ENCODE measurements at regions not wholly inside any gene's neighbourhood (a gene's known extent, or its start where the extent isn't known, plus 50 kb on each side); places are given as distances from the start of the nearest gene placed in this dataset.
A peak's percentile ranks its signal among the peaks of the same experiment; 100 is the strongest.
"Not testable (repeated sequence)": the region's sequence is repeated elsewhere in the genome, so short reads cannot be mapped to it uniquely, and the experiment has no call there.

- DNase-seq, result no peak
- in situ Hi-C loops (cut with HindIII; ENCODE audit: low pct_ligation_motif_present, low pct_unique_long_range_greater_than_20kb, low sequenced_read_pairs), result no loop called here
These were observed 225.3 kb upstream of the SULF2 start for GRCh38 chr20:48010623-48011022.

DNA sequence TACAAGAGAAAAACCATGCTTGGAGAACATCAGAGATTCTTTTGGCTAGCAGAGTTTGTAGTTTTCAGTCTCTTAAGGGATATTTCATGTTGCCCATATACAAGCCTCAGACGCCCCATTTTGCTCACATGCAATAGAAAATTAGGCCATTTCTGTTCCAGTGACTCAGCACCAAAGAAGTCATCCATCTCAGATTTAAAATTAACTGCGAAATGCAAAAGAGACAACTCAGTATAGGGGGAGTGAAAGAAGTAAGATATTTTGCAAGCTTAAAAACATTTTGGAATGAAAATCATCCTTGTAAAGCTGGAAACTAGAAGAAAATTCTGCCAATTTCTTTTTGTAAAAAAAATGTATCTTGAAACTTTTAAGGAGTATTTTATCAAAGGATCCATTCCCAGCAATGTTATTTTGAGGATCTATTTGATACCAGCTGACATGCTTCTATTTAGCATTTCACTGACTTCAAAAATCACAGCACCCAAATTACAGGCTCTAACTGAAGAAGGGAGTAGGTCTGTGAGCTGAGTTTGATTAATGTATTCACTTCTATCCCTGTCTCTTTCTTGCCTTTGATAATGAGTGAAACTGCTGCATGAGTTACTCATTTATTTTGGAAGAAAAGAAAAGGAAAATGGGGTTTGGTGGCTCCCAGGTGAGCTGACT is 223.7 kb upstream of the SULF2 start:
- in situ Hi-C loops (cut with HindIII; ENCODE audit: low pct_ligation_motif_present, low pct_unique_long_range_greater_than_20kb, low sequenced_read_pairs), result no loop called here
- no peak for DNase-seq

GRCh38 chr20:48007351-48007750 is 222.1 kb upstream of the SULF2 start:
- no peak for DNase-seq
- in situ Hi-C loops (cut with HindIII; ENCODE audit: low pct_ligation_motif_present, low pct_unique_long_range_greater_than_20kb, low sequenced_read_pairs), result no loop called here

- in situ Hi-C loops (cut with HindIII; ENCODE audit: low pct_ligation_motif_present, low pct_unique_long_range_greater_than_20kb, low sequenced_read_pairs), result no loop called here
These were observed 221.0 kb upstream of the SULF2 start for GRCh38 chr20:48006036-48006833.

GRCh38 chr20:48003021-48003420 is 217.7 kb upstream of the SULF2 start:
- no peak for DNase-seq
- in situ Hi-C loops (cut with HindIII; ENCODE audit: low pct_ligation_motif_present, low pct_unique_long_range_greater_than_20kb, low sequenced_read_pairs), result no loop called here

More at GRCh38 chr20:48006036-48006833, 221.0 kb upstream of the SULF2 start:
- no peak for DNase-seq

GRCh38 chr20:48002517-48002970 is 217.3 kb upstream of the SULF2 start:
- in situ Hi-C loops (cut with HindIII; ENCODE audit: low pct_ligation_motif_present, low pct_unique_long_range_greater_than_20kb, low sequenced_read_pairs), result no loop called here
- DNase-seq, result no peak

- DNase-seq, result no peak
- in situ Hi-C loops (cut with HindIII; ENCODE audit: low pct_ligation_motif_present, low pct_unique_long_range_greater_than_20kb, low sequenced_read_pairs), result no loop called here
These were observed 213.9 kb upstream of the SULF2 start for GRCh38 chr20:47999166-47999565.

DNA sequence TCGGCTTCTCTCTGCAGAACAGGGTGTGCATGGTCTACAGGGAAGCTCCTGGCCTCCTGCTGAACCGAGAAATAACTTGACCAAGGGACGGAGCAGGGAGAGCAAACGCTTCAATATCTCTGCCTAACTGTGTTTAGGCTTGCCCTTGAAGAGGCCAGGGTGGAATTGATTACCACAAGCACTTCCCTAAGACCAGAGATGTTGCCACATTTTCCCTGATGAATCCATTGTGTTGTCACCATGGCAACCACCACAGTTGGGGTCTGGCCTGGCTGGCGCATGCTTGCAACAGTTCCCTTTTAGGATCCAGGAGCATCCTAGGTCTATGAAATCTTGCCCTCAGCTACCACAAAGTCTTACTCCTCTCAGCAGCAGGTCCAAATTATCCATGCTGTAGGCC is 213.5 kb upstream of the SULF2 start:
- in situ Hi-C loops (cut with HindIII; ENCODE audit: low pct_ligation_motif_present, low pct_unique_long_range_greater_than_20kb, low sequenced_read_pairs), result no loop called here

DNA sequence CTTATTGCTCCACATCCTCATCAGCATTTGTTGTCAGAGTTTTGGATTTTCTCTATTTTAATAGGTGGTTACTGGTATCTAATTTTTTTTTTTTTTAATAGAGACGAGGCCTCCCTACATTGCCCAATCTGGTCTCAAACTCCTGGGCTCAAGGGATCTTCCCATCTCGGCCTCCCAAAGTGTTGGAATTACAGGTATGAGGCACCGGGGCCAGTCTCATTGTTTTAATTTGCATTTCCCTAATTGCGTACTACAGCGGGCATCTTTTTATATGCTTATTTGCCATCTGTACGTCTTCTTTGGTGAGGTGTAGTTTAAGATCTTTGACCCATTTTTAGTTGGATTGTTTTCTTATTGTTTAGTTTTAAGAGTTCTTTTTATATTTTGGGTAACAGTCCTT is 210.4 kb upstream of the SULF2 start:
- in situ Hi-C loops (cut with HindIII; ENCODE audit: low pct_ligation_motif_present, low pct_unique_long_range_greater_than_20kb, low sequenced_read_pairs), result no loop called here
- no peak for DNase-seq

More for the DNA sequence above, 213.5 kb upstream of the SULF2 start:
- no peak for DNase-seq

GRCh38 chr20:47993817-47994216 is 208.5 kb upstream of the SULF2 start:
- in situ Hi-C loops (cut with HindIII; ENCODE audit: low pct_ligation_motif_present, low pct_unique_long_range_greater_than_20kb, low sequenced_read_pairs), result no loop called here
- DNase-seq, result no peak

- DNase-seq, result no peak
- in situ Hi-C loops (cut with HindIII; ENCODE audit: low pct_ligation_motif_present, low pct_unique_long_range_greater_than_20kb, low sequenced_read_pairs), result no loop called here
These were observed 207.9 kb upstream of the SULF2 start for GRCh38 chr20:47993035-47993755.

DNA sequence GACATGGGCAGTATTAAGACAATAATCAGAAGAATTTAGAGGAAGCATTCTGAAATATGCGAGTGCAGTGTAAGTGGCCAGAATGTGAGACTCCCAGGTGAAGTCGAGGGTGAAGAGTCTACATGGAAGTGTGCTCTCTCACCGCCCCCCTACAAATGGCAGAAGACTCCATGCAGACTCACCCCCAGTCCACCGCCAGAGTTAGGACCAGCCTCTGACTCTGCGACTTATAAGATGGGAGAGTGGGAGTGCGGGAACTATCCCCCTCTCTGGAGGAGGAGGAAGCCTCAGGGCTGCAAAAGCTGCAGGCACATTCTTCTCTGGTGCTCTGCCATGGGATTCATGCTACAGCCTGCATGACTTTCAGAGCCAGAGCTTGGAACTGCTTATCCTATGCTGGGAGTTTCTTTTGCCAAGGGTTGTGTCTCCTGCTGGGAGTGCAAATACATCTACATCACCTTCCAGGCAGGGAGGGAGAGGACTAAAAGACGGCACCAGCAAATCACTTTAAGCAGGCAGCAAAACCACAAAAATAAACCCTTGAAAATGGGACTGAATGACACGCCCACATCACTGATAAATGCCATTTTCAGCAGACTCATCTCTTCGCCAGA is 206.7 kb upstream of the SULF2 start:
- DNase-seq, result no peak

DNA sequence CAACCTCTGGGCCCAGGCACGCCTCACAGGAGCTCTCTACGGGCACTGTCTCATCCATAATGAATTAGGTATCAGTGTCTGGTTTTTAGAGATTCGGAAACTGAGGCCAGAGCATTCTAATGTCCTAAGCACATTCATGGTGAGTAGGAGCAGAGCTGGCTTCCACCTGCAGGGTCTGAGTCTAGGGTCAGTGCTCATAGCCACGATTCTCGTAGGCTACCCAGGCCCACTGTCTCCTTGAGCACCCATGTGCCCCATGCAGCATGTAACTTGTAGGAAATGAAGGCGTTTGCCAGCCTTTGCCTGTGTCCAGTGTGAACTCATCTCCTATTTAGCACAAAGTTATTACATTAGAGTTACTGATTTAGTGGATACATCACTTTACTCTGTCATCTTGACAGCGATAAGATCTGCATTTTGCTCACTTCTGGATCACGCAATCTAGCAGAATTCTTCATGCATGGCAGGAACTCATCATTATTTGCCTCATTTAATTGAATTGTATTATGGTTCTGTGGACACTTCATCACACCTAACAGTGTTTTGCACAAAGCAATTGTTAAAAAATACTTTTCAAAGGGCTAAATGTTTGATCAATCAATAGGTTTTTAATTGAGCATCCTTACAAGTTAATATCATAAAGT is 205.3 kb upstream of the SULF2 start:
- DNase-seq, result no peak
- in situ Hi-C loops (cut with HindIII; ENCODE audit: low pct_ligation_motif_present, low pct_unique_long_range_greater_than_20kb, low sequenced_read_pairs), result no loop called here

More for the DNA sequence above, 206.7 kb upstream of the SULF2 start:
- in situ Hi-C loops (cut with HindIII; ENCODE audit: low pct_ligation_motif_present, low pct_unique_long_range_greater_than_20kb, low sequenced_read_pairs), result no loop called here

GRCh38 chr20:47989957-47990356 is 204.7 kb upstream of the SULF2 start:
- in situ Hi-C loops (cut with HindIII; ENCODE audit: low pct_ligation_motif_present, low pct_unique_long_range_greater_than_20kb, low sequenced_read_pairs), result no loop called here
- no peak for DNase-seq

- in situ Hi-C loops (cut with HindIII; ENCODE audit: low pct_ligation_motif_present, low pct_unique_long_range_greater_than_20kb, low sequenced_read_pairs), result no loop called here
- DNase-seq, result no peak
These were observed 203.4 kb upstream of the SULF2 start for GRCh38 chr20:47988676-47989075.

DNA sequence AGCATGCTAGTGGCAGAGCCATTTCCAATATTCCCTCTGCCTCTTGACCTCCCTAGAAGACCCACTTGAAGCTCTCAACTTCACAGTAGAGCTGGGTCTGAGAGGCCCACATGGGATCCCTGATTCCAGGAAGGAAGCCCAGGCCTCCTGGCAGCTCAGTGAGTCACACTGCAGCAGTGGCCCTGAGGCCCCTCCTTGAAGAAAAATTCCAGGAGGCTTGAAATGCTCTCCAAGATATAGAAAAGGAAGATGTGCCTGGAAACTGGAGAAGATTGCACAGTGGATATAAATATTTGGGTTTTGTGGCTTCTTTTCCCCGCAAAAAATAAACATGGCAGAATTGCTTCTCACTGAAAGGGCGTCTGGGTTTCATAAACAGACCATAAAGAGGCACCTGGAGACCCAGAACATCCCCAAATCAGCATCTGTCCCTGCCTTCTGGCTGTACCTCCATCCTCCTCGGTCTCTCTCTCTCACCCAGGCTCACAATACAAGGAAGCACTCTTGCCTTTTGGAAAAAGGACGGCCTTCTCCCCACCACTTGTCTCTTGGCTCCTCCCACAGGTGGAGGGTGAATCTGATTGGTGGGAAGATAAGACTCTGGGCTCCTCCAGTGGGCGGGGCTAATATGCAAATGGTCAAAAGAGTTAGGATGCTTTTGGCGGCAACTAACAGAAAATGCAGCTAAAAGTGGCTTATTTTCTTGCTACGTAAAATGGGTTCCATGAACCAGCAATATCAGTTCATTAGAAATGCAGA is 200.0 kb upstream of the SULF2 start:
- DNase-seq, result peak; percentile 19

DNA sequence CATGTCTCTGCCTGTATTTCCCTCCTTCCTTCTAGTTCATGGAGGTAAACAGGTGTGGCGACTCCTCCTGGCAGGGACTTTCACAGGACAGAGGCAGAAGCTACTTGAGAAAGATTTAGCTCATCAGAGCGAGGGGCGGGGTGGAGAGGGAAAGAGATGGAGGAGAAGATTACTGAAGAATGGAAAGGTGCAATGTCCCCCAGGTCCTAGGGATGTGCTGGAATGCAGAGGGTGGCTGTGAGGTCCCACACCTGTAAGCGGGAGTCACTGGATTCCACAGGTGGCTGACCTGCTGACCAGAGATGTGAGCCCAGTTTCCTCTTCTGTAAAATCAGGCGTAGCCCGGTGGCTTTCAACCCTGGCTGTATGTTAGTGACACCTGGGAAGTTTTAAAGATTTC is 199.2 kb upstream of the SULF2 start:
- in situ Hi-C loops (cut with HindIII; ENCODE audit: low pct_ligation_motif_present, low pct_unique_long_range_greater_than_20kb, low sequenced_read_pairs), result no loop called here
- DNase-seq, result no peak

More for the DNA sequence above, 200.0 kb upstream of the SULF2 start:
- in situ Hi-C loops (cut with HindIII; ENCODE audit: low pct_ligation_motif_present, low pct_unique_long_range_greater_than_20kb, low sequenced_read_pairs), result no loop called here

GRCh38 chr20:47983642-47984041 is 198.4 kb upstream of the SULF2 start:
- in situ Hi-C loops (cut with HindIII; ENCODE audit: low pct_ligation_motif_present, low pct_unique_long_range_greater_than_20kb, low sequenced_read_pairs); DNase-seq: not testable (repeated sequence)
